ENCODE measurements at regions not wholly inside any gene's neighbourhood (a gene's known extent, or its start where the extent isn't known, plus 50 kb on each side); places are given as distances from the start of the nearest gene placed in this dataset.

DNA sequence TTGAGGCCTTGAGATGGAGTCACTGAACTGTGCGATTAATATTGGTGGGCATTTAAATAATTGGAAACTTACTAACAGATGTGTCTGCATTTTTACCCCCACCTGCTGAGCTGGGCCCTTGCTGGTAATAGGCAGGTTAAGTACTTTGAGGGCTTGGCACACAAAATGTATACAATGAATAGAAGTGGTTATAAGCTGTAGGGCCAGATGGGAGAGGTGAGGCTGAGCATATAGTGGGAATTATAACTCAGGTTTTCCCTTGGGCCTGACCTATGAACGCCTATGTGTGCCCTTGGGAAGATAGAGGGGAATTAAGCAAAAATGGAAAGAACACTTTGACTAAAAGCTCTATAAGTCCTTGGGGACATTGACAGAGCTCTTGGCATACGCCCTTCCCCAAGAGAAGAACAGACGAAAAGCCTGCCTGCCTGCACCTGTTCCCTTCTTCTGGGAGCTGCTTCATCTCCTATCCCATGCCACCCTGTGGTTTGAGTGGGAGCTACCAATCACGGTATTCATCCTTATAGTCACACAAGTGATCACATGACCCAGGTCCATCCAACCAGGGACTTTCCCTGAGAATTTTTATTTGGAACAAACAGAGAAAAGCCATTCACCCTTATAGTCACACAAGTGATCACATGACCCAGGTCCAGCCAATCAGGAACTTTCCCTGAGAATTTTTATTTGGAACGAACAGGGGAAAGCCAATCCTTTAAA, 260.7 kb upstream of the CSF3R start:
- no peak for DNase-seq

DNA sequence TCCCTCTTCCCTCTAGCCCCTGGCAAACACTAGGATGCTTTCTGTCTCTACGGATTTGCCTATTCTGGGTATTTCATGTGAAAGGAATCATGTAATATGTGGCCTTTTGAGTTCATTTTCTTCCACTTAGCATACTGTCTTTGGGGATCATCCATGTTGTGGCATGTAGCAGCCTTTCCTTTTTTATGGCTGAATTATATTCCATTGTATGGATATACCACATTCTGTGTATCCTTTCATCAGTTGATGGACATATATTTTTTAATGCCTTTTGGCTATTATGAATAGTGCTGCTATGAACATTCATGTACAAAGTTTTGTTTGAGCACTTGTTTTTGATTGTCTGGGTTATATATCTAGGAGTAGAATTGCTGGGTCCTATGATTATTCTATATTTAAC, 258.4 kb upstream of the CSF3R start:
- no peak for DNase-seq

DNA sequence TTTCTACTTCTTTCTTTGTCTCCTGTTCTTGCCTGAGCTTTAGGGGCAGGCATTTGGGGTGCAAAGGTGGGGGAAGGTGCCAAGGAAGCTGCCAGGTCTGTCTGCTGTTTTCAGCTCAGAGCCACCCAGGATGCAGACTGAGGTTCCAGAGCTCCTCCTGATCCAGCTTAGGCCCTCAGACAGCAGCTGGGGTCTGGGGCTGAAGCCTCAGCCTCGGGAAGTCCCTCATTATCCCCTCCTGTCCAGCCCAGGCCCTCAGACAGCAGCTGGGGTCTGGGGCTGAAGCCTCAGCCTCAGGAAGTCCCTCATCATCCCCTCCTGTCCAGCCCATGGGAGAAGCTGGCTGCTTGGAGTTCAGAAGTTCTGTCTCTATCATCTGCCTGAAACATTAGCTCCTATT, 257.7 kb upstream of the CSF3R start:
- DNase-seq = no peak

DNA sequence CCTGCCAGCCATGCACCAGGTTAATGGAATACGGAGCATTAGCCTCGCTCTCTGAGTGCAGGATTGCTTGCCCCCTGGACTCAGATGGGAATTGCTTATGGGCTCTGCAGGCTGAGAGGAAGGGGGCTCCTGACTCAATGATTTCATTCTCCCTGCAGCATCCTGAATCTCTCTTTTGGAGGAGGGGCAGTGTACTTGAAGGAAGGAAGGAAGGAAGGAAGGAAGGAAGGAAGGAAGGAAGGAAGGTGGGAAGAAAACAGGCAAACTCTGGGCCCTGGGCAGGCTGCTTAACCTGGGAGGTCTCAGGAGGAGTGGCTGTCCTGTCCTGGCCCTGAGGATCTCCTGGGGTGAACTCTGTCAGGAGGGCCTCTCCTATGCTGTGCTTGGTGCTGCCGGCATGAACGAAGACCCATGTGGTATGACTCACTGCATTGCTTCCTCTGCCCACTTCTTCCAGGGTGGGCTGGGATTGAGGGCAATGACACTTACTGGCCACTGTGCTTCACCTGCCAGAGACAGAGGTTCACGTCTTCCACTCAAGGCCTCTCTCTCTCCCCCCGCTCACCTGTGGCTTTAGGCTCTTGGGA, 257.1 kb upstream of the CSF3R start:
- no peak for DNase-seq

- no peak for DNase-seq
Measured at GRCh38 chr1:36738245-36738644, 255.5 kb upstream of the CSF3R start.

DNA sequence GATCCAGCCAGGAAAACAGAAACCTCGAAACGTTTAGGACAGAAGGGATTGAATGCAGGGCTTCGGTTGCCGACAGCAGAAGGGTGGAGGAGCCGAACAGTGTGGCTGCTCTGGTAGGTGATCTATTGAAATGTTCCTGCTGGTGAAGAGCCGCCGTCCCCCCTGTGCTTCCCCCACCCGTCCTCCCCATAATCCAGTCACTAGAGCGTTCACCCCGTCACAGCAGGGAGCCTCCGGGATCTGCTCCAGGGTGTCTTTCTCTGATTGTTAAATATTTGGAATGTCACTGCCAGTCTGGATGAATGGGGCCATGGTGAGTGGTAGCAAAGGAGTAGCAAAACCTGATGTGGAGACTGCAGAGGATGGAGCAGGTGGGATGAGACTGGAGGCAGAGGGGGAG, 255.1 kb upstream of the CSF3R start:
- DNase-seq = no peak

GRCh38 chr1:36737038-36737555, 254.4 kb upstream of the CSF3R start:
- no peak for DNase-seq

- no peak for DNase-seq
Measured at GRCh38 chr1:36735939-36736730, 253.4 kb upstream of the CSF3R start.

- DNase-seq = no peak
Measured at GRCh38 chr1:36735436-36735835, 252.7 kb upstream of the CSF3R start.

- no peak for DNase-seq
Measured at GRCh38 chr1:36734356-36734755, 251.6 kb upstream of the CSF3R start.

DNA sequence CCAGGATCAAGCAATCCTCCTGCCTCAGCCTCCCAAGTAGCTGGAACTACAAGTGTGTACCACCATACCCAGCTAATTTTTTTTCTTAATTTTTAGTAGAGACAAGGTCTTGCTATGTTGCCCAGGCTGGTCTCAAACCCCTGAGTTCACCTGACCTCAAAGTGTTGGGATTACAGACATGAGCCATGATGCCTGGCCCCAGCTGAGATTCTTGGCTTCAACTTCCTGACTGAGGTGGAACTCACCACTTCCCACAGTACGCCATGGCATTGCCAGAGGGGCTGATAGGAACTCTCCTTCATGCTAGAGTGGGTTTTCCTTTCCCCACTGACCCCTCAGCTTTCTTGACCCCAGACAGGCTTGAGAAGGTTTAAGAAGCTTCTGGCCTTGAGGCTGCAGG, 251.0 kb upstream of the CSF3R start:
- DNase-seq = no peak

DNA sequence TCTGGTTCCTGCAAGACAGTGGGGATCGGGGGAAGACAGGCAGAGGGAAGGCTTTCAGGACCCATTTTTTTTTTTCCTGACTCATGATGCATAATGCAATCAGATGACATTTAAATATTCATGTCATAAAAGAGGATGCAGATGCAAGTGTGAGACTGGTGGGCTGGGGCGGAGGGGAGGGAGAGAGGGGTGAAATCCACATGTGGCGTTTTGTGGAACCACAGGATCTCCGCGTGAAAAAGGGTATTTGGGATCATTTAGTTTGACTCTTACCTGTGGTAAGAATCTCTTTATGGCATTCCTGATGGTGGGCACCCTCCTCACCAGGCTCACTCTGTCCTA, 249.3 kb upstream of the CSF3R start:
- DNase-seq = no peak

DNA sequence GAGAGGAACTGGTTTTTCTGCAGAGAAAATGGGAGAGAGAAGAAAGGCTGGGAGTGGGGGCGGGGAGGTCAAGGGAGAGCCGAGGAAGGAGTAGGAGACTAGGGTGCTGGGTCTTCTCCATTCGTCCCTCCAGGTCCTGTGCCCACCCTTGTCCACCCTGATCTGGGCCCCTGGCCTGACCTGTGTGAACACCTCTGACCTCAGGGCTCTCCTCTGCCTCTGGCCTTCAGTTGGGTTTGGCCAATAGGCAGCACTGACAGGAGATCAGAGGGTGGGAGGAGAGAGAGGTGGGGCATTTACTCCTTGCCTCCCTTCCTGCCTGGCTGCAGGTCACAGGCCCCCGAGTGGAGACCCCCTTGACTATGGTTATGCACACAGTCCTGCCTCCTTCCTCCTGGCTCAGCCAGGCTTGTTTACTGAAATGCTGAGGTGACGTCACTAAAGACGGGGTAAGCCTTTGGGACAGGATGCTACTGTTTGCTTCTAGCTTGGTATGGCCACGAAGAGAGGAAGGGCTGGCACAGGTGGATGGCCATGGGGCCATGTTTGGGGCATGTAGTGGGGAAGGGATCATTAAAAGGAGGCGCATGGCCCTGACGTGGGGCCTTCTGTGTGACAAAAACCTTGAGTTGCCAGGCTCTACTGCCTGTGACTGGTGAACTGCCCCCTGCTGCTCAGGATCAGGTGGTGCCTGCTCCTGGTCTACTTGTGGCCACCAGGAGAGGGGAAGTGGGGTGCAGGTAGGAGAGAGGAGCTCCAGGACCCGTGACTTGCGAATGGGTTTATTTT, 248.7 kb upstream of the CSF3R start:
- no peak for DNase-seq

- no peak for DNase-seq
Measured at GRCh38 chr1:36730599-36730998, 247.9 kb upstream of the CSF3R start.

DNA sequence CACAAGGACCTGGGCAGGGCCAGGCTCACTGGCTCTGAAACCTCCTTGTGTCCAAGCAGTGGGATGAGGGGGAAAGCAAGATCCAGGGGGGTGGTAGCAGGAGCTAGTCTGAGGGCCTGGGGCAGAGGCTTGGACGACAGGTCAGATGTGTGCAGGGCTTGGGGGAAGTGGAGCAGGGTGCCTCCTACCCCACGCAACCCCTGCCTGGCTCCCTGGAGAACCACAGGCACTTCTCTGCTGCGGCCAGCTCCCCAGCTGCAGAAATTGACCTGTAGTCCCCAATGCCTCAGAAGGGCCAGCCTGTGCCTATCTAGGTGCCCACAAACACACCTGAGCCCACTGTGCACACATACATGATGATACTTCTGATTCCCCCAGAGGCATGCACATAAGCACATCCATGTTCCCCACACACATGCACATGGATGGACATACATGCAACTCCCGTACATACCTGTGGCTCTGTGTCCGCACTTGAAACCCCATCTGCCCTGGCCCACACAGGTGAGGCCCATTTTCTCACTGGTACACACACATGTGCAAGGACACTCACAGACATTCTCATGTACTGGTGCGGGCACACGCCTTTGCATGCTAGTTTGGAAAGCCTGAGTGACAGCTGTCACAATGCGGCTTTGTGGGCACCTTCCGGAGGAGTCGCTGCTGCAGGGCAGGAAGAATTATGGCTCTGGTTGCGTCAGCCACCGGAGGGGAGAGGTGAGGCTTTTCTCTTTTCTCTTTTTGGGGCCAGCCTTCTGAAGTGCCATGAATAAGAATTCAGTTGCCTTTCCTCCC, 247.2 kb upstream of the CSF3R start:
- no peak for DNase-seq

DNA sequence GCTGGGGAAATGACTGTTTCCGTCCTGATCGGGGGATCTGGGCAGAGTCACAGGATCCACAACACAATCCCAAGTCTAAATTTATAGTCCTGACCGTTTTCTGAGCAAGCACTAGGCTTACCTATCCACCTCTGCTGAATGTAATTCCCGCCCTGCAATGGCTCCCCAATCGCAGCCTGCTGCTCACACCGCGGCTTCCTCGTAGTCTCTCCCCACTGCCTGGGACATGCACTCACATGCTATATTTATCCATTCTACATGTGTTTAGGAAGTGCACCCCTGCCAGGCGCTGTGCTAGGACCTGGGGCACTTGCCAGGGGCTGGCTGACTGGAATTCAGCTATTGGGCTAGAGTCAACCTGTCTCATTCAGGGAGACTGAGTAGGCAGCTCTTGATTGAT, 246.6 kb upstream of the CSF3R start:
- DNase-seq = no peak

DNA sequence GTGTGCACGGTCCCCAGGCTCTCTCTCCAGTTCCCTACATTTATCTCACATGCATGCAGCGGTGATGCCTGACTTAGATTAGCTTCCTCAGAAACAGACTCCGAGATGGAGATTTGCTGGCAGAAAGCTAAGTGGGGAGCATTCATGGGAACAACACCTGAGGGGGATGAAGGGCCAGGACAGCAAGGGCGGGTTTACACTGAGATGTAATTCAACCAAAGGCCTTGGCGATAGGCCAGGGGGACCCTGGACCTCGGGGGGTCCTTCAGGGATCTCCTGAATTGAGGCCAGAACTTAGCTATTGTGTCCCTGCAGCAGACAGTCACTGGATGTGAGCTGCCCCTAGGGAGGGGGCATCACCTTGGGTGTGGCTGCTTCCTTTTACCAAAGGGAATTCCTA, 246.1 kb upstream of the CSF3R start:
- DNase-seq = no peak

GRCh38 chr1:36728051-36728450, 245.3 kb upstream of the CSF3R start:
- DNase-seq = no peak

- no peak for DNase-seq
Measured at GRCh38 chr1:36725151-36725550, 242.4 kb upstream of the CSF3R start.

- DNase-seq = no peak
Measured at GRCh38 chr1:36723813-36724212, 241.1 kb upstream of the CSF3R start.

DNA sequence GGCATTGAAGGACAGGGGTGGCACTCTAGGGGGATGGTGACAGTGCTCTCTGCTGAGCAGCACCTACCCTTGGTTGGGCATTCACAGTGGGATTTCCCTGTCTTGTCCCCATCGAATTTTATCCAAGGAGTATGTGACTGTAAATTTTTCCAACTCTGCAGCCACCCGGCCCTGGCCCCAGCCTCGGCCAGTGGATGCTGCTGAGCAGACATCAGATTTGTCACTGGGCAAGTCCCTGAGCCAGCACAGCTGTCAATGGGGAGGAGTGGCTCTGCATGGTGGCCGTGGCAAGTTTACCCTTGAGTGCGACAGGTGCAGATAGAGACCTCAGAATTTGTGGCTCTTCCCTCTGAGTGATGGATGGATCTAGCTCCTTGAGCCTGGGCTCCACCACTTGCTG, 240.2 kb upstream of the CSF3R start:
- no peak for DNase-seq

GRCh38 chr1:36721261-36721660, 238.5 kb upstream of the CSF3R start:
- no peak for DNase-seq
